ENCODE measurements at regions not wholly inside any gene's neighbourhood (a gene's known extent, or its start where the extent isn't known, plus 50 kb on each side); places are given as distances from the start of the nearest gene placed in this dataset.

- TF ChIP-seq POLR2A (IDR thresholded peaks at IDR 0.05; ENCODE audit: low read length) (no peak), GATA1 (IDR thresholded peaks at IDR 0.05; ENCODE audit: low read depth, low read length) (no peak)
Measured at GRCh38 chr5:178788381-178789085, 58.1 kb upstream of the ZNF354A start.
